ENCODE measurements at regions not wholly inside any gene's neighbourhood (a gene's known extent, or its start where the extent isn't known, plus 50 kb on each side); places are given as distances from the start of the nearest gene placed in this dataset.

DNA sequence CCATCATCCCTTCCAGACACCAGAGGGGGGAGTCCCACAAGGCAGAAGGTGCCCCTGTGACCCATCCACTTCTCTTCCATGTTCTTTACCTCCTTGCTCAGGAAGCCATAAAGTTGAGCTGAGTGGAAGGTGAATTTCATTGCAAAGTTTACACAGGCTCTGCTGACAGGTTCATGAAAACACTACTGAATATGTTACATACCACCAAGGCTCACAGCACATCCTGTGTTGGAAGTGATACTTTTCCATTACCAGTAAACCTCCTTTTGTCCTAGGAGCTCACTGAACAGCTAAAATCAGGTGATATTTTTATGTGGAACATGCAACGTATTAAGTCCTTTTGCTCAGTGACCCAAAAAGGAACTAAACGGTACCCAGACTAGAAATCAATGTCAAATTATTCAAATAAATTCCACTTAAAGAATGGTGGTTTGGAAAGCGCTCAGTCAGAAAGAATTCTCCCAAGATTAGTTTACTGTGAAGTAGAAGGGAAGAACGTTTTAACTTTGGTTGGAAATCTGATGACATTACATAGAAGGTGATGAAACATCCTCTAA, 196.2 kb upstream of the NUDT4 start:
- no peak for DNase-seq

GRCh38 chr12:93183940-93184671, 193.6 kb upstream of the NUDT4 start:
- no peak for DNase-seq

- DNase-seq = no peak
Observed at GRCh38 chr12:93184672-93185368, 192.9 kb upstream of the NUDT4 start.

GRCh38 chr12:93185369-93185741, 192.4 kb upstream of the NUDT4 start:
- no peak for DNase-seq

- DNase-seq = no peak
Observed at GRCh38 chr12:93186131-93186530, 191.6 kb upstream of the NUDT4 start.

- no peak for DNase-seq
Observed at GRCh38 chr12:93186621-93187020, 191.1 kb upstream of the NUDT4 start.

DNA sequence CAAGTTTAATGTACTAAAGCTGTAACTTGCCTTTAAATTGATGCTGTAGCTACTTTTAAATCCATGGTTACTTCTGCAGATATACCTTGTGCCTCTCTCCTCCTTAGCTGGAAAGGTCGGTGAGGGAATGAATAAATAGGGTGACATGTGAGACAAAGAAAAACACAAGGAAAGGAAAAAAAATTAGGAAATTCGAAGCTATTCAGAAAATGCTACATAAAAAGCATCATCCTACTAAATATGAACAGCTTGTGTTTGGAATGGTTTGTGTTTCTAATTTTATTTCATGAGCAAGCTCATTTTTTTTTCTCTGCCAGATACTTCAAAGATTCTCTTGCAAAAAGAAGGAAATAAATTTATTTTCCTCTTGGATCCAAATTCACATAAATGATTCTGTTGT, 186.3 kb upstream of the NUDT4 start:
- no peak for DNase-seq

DNA sequence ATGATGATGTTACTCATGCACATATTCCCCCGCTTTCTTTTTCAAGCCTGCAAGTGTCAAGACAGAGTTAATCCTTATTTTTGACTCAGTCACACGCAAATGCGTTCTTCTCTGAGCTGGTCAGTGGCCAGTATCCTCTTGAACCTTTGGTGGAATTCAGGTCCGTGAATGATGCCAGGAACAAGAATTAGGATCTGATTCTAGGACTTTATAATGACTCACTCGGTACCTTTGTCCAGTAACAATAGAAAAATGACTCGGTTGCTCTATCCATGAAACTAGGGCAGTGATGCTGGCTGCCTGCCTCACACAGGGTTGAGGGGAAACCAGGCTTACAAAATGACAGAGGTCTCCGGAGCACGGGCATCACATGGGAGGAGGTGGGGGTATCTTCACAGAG, 185.8 kb upstream of the NUDT4 start:
- no peak for DNase-seq

DNA sequence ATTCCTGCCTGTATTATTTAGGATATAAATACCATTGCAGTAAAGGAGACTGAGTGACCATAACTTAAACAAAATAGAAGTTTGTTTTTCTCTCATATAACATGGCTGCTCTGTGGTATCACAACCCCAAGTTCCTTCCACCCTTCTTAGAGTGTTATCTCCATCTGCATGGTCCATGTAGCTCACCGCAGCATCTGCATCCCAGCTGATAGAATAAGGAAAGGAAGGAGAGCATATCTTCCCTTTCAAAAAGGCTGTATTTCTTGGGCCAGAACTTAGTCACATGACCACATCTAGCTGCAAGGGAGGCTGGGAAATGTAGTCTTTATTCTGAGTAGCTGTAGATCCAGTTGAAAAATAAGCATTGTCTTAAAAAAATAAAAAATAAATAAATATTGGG, 184.8 kb upstream of the NUDT4 start:
- no peak for DNase-seq

DNA sequence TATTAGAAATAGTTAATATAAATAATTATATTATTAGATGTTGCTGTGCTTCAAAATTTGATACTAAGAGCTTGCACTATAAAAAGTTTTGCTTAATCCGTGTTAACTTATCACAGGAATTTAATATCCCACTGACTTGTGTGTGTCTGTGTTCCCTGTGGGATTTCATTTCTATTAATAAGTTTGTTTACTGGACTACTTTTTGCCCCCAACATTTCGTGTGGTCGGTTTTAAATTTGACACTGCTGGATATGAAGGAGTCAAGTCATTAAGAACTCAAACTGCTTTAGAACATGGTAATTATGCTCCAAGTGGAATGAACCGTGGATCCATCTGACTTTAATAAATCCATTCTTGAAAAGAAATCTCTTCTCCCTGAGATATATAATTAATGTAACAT, 182.2 kb upstream of the NUDT4 start:
- no peak for DNase-seq

- no peak for DNase-seq
Observed at GRCh38 chr12:93197067-93197593, 180.6 kb upstream of the NUDT4 start.

DNA sequence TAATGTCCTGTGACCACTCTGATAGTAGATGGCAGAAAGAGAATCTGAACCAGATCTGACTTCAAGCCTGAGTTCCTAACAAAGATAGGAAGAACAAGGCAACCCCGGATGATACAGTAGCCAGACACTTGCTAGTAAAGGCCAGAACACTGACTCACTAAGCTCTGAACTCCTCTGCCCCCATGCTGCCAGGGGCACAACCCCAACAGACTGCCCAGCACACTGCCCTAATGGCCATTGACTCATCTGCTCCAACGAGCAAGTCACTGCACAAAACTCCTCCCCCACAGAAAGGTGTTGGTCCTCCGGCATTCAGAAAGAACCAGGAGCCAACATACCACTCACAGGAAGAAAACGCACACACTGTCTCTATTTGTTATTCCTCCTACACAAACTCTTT, 179.6 kb upstream of the NUDT4 start:
- DNase-seq = no peak

DNA sequence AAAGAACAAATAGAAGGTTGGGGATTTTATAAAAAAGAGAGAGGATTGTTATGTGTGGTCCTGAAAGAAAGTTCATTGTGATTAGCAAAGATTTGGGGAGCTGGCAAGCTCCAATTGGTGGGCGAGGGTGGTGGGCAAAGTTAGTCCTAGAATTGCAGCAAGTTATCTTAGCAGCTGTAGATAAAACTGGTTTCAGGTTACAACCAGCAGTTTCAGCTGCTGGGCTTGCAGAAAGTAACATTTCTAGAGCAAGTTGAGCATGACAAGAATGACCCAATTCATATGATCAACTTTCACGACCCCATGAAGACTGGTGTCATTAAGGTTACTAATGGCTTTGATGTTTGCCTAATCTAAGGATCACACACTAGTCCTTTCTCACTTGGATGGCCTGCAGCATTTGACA, 177.9 kb upstream of the NUDT4 start:
- DNase-seq = no peak

DNA sequence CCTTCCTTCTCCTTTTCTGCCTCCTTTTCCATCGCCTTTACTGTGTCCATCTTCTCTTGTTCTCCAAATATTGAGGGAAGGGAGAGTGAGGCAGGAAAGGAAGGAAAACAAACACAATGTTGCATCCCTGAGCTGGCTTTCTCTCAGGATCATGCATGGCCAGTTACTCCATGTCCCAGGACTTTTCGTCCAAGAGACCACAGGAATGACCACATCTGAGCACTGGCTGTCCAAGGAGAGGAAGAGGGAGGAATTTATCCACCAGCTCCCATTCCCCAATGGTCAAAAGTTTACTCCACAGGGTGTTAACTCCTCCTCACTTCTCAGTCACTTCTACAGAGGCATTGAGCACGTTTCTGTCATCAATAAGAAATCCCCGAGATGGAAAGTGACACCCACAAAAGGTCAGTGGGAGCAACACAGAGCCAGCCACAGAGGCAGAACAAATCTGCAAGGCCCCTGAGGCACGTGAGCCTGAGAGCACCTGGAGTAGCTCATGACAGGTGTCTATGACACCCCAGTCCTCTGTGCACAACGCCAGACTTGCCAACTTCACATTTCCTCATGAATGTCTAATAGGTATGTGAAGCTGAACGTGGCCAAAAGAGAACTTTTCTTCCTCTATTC, 177.3 kb upstream of the NUDT4 start:
- DNase-seq = no peak

DNA sequence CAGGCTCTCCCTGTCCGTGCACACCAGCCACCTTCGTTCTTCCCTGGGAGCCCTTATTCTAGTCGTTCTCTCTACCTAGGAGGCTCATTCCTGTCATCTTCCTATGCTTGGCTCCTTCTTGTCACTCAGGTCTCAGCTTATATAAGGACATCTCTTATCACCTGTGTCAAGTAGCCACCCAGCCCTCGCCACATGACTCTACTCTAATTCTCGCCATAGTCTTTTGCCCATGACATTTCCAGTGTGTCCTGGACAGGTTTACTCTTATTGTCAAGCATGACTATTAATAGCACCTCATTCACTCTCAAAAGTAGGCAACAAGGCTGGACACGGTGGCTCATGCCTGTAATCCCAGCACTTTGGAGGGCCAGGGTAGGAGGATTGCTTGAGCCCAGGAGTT, 175.7 kb upstream of the NUDT4 start:
- DNase-seq = no peak

- DNase-seq = no peak
Observed at GRCh38 chr12:93202688-93203087, 175.0 kb upstream of the NUDT4 start.

GRCh38 chr12:93203361-93203760, 174.4 kb upstream of the NUDT4 start:
- DNase-seq = no peak

DNA sequence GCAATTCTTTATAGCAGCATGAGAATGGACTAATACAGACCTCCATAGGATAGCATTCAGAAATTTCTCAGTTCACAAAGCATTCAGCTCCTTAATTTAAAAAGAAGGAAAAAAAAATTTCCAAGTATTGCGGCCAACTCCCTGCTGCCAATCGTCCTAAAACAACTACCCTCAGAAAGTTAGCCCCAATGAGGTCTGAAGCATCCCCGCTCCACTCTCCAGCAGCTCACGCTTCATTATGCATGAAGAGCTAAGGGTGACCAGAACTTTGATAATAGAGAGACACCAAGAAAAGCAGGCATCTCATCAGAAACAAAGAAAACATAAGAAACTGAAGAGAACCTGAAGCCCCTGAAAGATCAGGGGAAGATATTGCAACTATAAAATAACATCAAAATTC, 172.8 kb upstream of the NUDT4 start:
- DNase-seq = no peak

DNA sequence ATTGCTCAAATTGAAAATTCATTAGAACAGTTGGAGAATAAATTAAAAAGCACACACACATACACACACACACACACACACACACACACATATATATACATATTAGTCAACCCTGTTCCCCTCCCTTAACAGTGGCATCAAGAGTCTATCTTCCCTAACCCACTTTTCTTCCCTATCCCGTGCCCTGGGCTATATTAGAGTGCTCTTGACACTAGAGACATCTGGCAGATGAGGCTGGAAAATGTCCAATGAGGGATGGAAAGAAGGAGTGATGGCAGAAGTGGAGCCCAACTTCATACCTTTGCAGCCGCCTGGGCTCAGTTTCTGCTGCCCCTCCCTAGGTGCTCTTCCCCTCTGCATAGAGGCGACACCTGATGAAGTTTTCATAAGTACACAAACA, 172.4 kb upstream of the NUDT4 start:
- no peak for DNase-seq

DNA sequence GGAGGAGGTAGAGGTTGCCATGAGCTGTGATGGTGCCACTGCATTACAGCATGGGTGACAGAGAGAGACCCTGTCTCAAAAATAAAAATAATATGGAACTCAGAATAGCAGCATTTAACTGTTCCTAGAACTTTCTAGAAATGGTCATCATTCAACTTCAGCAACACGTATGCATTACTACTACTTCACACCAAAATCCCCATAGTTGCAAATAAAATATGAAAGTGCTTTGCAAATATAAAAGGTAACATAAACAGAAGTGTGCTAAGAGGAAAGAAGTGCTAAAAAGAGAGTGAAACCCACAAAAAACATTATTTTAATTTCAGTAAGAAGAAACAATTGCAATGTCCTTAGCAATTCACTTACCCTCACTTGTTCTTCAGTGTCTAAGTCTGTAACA, 169.7 kb upstream of the NUDT4 start:
- no peak for DNase-seq

DNA sequence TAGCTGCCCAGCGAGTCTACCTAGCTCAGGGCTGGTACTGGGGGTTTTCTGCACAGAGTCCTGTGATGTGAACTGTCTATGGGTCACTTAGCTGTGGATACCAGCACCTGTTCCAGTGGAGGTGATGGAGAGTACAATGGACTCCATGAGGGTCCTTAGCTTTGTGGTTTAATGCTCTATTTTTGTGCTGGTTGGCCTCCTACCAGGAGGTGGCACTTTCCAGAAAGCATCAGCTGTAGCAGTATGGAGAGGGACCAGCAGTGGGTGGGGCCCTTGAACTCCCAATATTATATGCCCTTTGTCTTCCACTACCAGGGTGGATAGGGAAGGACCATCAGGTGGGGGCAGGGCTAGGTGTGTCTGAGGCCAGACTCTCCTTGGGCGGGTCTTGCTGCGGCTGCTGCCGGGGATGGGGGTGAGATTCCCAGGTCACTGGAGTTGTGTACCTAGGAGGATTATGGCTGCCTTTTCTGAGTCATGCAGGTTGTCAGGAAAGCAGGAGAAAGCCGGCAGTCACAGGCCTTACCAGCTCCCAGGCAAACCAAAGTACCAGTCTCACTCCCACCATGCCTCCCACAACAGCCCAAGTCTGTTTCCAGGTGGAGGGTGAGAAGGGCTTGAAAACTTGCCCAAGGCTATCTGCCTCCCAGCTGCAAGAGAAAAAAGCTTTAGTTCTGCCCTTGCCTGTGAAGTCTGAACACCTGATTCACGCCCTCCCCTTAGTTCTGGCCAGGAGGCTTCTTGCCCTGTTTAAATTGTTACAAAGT, 163.0 kb upstream of the NUDT4 start:
- DNase-seq = no peak

- no peak for DNase-seq
Observed at GRCh38 chr12:93215290-93215678, 162.4 kb upstream of the NUDT4 start.

GRCh38 chr12:93219947-93220346, 157.8 kb upstream of the NUDT4 start:
- DNase-seq = no peak
